ENCODE measurements at regions not wholly inside any gene's neighbourhood (a gene's known extent, or its start where the extent isn't known, plus 50 kb on each side); places are given as distances from the start of the nearest gene placed in this dataset.

DNA sequence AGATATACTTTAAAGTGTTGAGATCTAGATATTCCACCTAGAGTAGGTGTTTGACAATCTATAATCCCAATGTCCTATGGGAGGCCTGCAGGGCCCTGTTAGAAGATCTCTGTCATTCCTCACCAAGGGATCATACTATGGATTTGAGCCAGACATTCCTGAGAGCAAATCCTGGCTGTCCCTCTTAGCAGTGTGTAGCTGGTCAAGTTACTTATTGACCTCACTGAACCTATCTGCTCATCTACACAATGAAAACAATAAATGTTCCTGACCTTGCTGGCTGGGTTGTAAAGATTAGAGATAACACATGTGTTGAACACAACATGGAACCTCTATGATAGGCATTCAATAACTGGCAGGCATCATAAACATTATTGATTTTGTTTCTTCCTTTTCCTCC, 265.6 kb upstream of the ATP11B start:
- no peak for DNase-seq

DNA sequence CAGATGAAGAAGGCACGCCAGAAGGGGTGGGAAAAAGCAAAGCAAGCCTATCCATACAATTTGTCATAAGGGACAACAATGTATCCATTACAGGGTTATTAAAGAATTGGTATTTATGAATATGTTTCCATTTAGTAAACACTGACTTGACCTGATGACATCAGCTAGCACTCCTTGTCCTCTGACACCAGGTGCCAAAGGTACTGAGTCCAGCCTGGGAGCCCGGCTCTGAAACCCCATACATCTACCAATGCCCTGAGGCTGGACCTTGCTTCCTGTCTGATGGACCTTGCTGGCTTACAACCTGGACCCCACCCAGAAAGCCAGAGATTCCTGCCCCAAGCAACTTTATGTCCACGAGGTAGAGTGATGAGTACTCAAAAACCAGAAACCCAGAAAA, 263.0 kb upstream of the ATP11B start:
- DNase-seq, result no peak

DNA sequence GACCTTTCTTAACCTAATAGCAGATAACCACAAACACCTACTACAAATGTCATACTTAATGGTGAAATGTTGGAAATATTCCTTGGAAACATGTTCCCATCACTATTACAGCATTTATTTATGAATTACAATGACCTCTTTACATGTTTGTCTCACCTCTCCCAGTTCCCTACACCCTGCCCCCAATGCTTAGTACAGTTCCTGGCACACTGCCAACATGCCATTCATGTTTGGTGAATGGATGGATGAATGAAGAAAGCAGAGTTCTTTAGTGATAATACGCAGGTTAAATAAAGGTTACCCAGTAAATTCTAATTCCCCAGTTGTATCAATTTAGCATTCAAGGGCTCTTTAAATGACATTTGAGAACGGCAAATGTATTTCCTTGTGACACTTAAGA, 259.9 kb upstream of the ATP11B start:
- no peak for DNase-seq

GRCh38 chr3:182544542-182544941, 248.8 kb upstream of the ATP11B start:
- no peak for DNase-seq

DNA sequence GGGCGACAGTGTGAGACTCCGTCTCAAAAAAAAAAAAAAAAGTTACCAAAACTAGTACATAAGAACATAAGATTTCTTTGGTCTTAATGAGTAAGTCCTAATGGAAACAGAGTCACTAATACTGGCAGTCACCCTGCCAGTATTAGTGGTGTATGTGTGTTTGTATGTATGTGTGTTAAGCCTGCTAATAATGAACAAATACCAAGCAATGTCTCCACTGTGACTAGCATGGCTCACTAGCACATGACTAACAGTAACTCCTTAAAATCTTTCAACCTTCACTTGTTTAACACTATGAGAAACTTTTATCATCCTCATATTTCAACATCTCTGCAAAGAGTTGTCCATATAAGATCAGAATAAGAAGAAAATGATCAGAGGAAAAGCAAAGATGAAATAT, 231.0 kb upstream of the ATP11B start:
- DNase-seq, result no peak

- no peak for DNase-seq
These were observed 227.1 kb upstream of the ATP11B start for GRCh38 chr3:182565916-182566796.

DNA sequence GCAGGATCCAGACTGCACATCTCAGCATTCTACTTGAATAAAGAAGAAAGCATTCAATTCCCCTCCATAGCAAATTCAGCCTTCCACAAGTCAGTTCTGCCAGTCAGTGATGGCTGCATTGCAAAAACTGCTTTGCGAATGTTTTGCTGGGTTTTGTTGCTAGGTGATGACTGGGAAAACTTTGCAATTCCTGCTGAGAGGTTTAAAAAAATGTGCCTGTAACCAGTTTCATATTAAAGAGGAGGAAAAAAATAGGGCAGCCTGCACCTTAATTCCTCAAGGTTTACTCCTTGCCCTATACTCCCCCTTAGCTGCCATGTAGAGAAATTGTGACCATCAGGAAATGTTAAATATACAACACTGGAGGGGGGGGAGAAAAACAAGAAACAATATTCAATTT, 225.6 kb upstream of the ATP11B start:
- no peak for DNase-seq

- DNase-seq, result no peak
These were observed 225.0 kb upstream of the ATP11B start for GRCh38 chr3:182568261-182568660.

- no peak for DNase-seq
These were observed 224.4 kb upstream of the ATP11B start for GRCh38 chr3:182568876-182569275.

- DNase-seq, result no peak
These were observed 222.2 kb upstream of the ATP11B start for GRCh38 chr3:182570946-182571594.

- no peak for DNase-seq
These were observed 217.4 kb upstream of the ATP11B start for GRCh38 chr3:182575941-182576340.

- DNase-seq, result no peak
These were observed 209.8 kb upstream of the ATP11B start for GRCh38 chr3:182583545-182583944.

DNA sequence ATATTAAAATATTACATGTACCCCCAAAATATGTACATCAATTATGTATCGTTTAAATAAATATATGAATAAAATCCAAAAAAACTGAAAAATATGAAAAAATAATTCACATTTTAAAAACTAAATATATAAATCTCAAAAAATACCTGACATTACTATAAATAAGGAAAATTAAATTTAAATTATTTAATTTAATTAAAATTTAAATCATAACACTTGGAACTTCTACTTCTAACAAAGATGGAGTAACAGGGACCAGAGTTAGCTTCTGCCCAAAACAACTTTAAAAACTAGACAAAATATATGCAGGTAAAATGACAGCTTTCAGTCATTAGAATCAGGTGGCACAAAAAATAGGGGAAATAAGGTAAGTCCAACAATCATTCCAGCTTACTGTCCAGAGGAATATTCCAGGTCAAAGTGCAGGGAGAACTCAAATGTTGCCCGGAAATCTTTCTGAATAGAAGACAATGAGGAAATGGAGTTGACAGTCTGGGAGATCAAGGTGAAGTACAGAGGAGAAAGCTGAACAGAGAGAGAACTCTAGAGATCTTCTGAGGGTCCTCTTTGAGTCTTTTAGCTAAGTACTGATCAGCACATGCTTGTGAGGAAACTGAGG, 207.7 kb upstream of the ATP11B start:
- DNase-seq, result no peak

DNA sequence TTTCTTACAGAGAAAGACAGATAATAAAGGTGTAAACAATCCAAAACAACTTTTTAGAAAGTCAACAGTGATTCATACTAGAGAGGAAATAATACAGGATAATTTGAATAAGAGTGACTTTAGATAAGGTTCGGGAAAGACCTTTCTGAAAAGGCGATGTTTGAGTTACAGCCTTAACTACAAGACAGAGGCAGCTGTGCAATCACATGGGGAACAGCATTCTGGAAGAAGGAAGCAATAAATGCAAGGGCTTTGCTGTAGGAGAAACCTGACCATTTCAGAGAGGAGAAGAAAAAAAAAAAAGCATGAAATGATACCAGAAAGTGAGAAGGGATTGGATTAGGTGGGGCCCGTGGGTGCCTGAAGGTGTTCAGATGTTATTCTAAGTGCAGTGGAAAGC, 200.6 kb upstream of the ATP11B start:
- DNase-seq, result no peak

DNA sequence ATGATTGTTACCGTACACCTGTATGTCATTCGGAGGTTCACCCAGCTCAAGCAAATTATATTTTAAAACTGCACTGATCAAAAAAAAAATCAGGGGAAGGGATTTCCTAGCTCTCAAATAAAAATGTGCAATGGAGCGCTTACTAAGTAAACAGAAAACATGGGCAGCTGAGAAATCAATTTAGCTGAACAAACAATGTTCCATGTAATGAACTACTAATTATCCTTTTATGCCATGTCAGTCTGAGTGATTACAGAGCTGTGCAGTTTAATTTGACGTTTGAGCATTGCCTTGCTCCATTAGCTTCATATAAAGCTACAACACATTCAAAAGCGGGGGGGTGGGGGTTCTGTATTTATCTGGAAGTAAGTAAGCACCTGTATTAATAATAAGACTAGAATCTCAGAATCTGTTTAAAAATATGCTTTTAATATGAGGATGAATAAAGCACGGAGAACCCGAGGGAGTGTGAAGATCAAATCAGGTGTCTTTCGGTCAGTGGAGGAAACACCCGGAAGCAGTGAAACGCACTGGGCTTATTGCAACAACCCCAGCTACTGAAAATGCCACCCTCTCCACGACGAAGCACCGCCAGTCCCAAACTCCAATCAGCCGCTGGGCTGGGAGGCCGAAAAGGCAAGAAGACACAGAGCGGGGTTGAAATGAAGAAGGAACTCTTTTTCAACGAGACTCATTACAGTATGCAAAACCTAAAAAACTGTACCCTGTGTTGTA, 196.5 kb upstream of the ATP11B start:
- DNase-seq, result no peak

DNA sequence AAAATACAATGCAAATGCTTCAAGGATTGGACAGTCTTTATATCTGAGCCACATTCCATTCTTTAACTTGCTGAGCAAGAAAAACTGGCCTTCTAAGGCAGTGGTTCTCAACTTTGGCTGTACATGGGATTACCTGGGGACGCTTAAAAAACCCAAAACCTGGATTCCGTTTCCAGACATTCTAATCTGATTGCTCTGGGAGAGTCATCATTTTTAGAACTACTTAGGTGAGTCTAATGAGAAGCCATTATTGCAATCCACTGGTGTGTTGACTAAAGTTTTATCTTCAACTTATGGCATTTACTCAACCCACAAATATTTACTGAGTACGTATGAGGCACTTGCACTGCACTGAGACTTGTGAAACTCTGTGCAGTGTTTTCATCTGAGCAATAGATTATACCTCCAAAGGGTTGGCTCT, 195.7 kb upstream of the ATP11B start:
- no peak for DNase-seq

GRCh38 chr3:182601597-182601996, 191.7 kb upstream of the ATP11B start:
- DNase-seq, result no peak

DNA sequence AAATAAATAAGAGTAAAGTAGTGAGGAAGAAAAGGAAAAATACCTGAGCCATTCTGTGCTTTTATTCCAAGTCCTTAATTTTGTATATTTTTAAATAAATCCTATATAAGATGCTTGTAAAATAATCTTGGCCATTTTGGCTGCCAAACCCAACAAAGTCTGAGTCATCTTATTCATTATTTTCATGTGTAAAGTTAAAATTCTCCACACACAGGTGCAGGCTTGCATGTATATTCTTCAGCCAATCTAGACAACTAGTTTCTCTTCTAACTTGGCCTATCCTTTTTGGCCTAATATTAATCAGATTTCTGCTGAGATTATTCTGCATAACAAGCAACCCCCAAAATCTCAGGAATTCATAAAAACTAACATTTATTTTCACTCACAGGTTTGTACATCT, 189.8 kb upstream of the ATP11B start:
- no peak for DNase-seq

DNA sequence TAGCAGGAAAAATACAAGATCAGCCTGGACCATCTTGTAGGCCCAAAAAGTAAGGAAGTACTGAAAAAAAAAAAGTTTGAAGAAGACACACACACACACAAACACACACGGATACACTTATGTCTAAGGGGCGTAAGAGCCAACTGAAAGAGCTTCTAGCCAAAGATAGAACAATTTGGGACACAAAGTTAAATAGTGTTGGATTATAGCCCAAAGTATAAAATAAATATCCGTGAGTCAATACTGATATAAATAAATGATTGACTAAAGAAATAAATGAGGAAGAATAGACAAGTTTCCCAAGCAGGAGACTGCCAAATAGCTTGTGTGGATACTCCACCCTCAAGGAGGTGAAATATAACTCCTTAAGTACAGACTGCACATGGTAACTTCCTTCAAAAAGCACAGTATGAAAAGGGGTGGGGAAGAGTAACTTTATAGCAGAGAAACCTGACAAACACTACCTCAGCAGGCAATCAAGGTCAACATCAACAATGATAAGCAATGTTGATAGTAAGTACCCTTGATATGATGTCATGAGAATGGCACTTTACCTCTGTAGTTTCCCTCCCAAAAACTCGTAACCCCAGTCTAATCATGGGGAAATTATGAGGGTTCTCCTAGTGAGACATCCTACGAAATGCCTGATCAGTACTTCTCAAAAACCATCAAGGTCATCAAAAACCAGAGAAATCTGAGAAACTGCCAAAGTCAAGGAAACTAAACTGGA, 187.3 kb upstream of the ATP11B start:
- no peak for DNase-seq

GRCh38 chr3:182606905-182607504, 186.3 kb upstream of the ATP11B start:
- DNase-seq, result no peak

DNA sequence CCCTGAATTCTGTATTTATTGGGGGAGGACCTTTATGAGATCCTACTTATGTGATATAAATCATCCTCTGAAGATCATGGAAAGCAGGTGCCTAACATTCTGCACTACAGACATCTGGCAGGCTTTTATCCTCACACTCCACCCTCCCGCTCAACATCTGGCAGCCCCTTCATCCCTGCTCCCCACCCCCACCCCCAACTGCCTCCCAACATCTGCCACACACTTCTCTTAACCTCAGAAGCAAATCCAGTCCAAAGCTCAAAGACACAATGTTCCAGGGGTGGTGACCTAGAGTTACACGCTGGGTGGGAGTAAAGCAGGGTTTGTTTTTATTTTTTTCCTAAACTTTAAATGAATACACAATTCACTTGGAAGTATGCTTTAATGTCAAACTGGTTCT, 184.5 kb upstream of the ATP11B start:
- DNase-seq, result no peak

- DNase-seq, result no peak
These were observed 183.6 kb upstream of the ATP11B start for GRCh38 chr3:182609575-182610156.

Measured in stimulated activated CD8-positive, alpha-beta memory T cell treated with anti-CD3 and anti-CD28 coated beads, Interleukin-4, amount 100 ng/mL, for 48 hours (primary cell).